Activated CD4-positive, CD25-positive, alpha-beta regulatory T cell (primary cell): ENCODE measurements at regions not wholly inside any gene's neighbourhood (a gene's known extent, or its start where the extent isn't known, plus 50 kb on each side); places are given as distances from the start of the nearest gene placed in this dataset.
"Not testable (repeated sequence)": the region's sequence is repeated elsewhere in the genome, so short reads cannot be mapped to it uniquely, and the experiment has no call there.

Experiments
- DNase-seq, 4 experiments: peaks; one replicate each; lab custom pipeline; 2025; lab: John Stamatoyannopoulos, UW

DNA sequence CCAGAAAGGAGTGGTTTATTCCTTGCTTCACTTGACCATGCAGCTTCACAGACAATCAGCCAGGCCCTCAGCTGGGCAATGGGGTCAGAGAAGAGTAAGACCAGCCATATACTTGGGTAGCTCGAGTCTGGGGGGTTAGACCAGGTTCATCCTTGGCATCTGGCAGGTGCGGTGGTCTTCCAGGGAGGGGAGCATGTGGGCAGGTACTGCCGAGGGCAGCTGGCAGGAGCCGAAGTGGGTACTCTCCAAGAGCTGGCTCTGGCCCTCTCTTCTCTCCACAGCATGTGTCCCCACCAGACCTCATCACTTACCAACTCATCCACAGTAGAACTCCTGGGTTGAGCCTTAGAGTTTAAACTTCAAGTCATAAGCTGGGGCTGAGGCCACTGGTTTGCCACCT is 156.8 kb downstream of the FOXD2 start:
- no peak for DNase-seq

DNA sequence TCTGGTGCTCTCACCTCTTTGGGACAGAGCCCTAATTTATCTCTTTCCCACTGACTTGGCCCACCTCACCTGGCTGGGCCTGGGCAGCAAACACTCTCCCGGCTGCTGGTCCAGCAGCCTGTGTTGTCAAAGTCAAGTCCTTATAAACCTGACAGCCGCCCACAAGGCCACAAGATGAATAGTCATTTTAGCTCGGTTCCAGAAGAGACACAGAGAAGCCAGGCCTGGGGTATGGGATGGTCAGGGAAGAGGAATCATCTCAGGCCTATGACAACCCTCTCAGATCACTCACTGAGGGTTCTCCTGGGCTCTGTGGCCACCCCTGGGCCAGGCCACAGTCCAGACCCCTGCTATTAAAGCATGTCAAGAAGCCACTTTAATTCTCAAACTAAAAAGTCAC is 158.5 kb downstream of the FOXD2 start:
- no peak for DNase-seq

DNA sequence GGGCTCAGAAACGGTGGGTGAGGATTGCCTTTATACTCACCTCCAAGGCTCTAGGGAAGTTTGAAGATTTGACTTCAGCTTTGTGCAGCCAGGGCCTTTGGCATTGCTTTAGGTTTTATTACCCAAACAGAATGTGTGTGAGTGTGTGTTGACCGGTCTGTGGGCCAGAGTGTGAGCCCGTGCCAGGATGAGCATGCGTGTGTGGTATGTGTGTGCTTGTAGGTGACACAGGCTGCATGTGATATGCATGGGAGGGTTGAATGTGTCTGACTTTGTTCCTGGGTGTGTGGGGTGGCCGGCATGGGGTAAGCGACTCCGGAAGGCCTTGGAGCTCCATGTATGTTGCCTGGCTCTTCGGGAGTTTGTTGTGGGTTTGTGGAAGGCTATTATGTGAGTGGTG is 160.5 kb downstream of the FOXD2 start:
- no peak for DNase-seq

DNA sequence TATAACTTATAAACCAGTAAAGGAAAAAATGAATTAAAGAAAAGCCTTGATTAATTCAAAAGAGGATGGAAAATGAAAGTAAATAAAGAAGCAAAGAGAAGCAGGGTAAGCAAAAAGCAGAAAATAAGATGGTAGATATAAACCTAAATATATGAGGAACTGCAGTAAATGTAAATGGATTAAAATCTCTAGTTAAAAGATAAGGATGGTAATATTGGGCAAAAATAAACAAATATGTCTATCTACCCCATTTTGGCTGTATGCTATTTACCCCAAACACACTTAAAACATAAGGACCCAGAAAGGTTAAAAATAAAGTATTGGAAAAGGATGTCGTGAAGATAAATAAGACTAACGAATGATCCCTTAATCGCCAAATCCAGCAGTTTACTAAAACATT is 161.9 kb downstream of the FOXD2 start:
- DNase-seq: no peak

DNA sequence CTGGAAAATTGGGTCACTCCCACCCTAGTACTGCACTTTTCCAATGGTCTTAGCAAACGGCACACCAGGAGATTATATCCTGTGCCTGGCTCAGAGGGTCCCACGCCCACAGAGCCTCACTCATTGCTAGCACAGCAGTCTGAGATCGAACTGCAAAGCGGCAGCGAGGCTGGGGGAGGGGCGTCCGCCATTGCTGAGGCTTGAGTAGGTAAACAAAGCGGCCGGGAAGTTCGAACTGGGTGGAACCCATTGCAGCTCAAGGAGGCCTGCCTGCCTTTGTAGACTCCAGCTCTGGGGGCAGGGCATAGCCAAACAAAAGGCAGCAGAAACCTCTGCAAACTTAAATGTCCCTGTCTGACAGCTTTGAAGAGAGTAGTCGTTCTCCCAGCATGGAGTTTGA is 164.6 kb downstream of the FOXD2 start:
- not testable (repeated sequence) for DNase-seq

DNA sequence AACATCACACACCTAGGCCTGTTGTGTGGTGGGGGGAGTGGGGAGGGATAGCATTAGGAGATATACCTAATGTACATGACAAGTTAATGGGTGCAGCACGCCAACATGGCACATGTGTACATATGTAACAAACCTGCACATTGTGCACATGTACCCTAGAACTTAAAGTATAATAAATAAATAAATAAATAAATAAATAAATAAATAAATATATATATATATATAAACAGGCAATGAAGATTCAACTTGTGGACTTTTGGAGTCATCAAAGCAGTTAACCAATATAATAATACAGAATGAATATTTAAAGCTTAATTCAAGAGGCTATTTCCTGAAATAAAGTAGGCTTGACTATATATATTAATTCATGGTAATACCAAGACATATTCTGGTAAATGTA is 167.0 kb downstream of the FOXD2 start:
- not testable (repeated sequence) for DNase-seq

DNA sequence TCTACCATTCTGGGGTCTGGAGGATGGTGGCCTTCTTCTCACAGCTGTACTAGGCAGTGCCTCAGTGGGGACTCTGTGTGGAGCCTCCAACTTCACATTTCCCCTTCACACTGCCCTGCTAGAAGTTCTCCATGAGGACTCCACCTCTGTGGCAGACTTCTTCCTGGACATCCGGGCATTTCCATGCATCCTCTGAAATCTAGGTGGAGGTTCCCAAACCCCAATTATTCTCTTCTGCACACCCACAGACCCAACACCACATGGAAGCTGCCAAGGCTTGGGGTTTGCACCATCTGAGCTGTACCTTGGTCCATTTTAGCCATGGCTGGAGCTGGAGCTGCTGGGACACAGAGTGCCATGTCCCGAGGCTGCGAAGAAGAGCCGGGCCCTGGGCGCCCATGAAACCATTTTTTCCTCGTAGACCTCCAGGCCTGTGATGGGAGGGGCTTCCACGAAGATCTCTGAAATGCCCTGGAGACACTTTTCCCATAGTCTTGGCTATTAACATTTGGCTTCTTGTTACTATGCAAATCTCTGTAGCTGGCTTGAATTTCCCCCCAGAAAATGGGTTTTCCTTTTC is 170.5 kb downstream of the FOXD2 start:
- no peak for DNase-seq

DNA sequence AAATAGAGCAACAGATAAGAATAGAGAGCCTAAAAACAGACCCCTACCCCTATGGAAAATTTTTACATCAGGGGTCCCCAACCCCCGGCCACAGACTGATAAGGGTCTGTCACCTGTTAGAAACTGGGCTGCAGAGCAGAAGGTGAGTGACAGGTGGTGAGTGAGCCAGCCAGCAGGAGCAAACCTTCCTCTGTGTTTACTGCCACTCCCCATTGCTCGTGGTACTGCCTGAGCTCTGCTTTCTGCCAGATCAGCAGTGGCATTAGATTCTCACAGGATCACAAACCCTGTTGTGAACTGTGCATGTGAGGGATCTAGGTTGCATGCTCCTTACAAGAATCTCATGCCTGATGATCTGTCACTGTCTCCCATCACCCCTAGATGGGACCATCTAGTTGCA is 174.1 kb downstream of the FOXD2 start:
- no peak for DNase-seq

DNA sequence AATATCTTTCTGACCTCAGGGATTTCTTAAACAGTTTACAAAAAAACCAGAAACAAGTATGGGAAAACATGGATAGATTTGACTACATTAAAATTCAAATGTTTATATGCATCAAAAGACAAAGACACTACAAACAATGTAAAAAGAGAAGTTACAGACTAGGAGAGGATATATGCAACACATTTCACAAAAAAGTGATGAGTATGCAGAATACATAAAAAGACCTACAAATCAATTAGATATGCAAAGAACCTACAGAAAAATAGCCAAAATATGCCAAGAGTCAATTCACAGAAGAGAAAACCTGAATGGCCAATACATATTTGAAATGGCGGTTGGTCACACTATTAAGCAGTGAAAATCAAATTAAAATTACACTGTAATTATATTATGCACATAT is 175.0 kb downstream of the FOXD2 start:
- DNase-seq: no peak

DNA sequence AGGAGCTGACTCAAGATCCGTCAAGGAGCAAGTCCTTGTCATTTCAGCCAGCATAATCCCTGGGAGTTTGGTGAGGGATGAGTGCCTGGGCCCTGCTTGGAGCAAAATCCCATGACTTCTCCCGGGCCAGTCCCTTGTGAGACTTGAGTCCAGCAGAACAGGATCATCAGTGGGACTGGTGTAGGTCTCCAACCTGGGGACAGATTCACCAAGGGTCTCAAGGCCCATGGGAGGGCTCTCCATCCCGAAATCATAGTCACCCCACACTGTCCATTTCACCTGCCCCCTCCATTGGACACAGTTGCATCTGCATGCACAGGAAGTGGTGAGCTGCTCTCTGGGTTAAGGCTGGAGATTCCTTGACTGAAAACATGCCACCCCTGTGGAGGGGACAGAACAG is 178.2 kb downstream of the FOXD2 start:
- DNase-seq: no peak

DNA sequence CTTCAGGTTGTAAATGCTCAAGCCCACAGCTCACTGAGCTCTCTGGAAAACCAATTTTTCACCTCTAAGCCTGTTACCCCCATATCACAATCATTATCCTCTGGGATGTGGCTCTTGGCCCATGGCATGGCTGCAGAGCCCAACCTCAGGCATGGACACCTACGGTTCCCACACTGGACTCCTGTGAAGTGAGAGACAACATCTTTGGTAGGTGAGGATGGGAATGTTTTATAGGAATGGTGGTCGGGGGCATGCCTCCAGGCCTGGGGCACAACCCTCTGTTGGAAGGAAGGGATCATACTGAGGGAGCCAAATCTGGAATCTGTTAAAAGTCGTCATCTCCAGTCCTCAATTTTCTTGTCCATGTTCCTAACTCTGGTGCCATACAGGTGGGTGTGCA is 179.1 kb downstream of the FOXD2 start:
- DNase-seq: no peak

DNA sequence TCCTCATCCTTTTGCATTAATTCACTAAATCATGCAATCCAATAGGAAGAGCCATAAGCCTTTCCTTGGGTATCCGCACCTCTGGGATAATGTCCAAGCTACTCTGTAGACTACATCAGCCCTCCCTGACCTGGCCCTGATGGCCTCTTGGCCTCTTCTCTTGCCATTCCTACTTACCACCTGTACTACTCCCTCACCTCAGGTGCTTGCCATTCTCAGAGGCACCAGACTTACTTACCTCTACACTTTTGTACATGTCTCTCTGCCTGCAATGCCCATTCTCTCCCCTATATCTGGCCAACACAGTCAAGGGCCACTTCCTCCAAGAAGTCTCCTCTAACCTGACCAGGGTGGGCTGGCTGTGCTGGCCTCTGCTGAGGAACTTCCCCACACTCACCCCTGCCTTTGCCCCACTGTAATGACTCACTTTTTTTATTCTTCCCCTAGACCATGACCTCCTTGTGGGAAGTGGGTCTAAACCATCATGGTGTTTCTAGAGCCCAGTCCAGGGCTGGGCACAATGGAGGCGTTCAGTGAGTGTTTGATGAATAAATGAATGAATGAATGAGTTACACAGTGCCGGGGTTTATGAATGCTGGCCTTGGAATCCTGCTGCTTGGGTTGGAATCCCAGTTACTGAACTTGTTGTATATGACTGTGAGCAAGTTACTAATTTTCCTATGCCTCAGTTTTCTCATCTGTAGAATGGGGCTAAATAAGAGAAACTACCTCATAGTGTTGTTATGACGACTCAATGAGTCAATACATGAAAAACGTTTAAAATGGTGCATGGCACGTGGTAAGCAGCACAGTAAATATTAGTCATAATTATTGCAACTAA is 179.8 kb downstream of the FOXD2 start:
- no peak for DNase-seq

DNA sequence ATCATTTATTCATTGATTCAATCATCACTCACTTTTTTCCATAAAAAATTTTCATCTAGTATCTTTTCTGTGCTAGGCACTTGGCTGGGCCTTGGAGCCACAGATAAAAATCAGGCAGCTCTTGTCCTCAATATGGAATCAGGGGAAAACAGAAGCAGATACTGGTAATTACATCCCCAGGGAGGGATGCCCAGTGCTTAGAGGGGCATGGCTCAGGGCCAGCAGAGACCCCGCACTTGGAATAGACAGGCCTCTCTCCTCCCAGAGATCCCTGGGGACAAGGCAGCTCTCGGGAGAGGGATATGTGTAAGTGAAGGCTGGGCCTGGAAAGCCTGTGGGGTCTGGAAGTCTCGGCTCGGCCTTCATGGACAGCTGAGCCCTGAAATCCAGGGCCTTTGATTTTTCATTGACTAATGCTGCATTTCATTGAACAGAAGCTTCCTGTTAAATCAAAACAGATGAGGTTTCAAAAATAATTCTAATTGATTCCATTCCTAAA is 180.4 kb downstream of the FOXD2 start:
- DNase-seq: no peak

DNA sequence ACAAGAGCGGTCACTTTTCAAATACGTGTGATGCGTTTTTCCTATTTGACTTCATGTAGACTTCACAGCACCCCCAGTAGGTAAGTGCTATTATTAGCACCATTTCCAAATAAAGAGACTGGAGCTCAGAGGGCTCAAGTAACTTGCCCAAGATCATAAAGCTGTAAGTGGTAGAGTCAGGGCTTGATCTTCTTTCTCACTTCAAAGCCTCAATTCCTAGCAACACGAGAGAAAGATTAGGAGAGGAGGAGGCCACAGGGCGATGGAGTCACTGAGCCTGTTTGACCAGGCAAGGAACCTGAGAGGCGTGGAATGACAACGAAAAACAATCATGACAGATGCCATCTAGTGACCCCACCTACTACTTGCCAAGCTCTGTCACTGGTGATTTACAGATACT is 181.0 kb downstream of the FOXD2 start:
- DNase-seq: no peak

DNA sequence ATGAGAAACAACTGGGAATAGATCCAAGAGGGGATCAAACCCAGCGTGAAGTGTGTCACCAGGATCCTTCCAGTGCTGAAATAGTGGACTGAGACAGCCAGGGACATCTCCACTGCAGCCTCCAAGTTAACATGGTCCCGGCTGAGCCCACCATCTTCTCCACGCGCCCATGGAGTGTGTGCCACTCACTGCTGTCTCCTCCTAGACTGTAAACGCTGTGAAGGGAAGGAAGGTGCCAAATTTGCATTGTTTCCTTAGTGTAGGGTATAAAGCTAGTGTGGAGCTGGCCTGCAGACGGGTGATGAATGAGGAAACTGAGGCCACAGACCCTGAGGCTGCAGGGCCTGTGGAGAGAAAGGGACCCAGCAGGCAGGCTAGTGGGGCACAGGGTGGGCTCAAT is 183.6 kb downstream of the FOXD2 start:
- DNase-seq: no peak

DNA sequence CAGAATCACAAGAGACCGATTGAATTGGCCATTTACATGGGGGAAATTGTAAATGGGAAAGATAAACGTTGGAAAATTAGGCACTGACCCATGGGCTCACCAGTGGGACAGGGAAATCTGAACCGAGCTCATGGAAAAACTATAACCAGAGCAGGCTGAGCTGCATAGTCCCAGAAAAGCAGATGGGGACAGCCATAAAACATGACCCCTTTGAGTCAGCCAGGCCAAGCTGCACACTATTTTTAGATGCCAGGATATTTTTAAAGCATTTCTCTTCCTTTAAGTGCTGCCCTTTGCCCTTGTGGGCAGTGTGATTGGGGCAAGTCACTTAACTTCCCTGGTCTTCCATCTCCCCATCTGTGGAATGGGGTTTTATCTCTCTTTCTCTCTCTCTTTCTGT is 184.1 kb downstream of the FOXD2 start:
- no peak for DNase-seq

DNA sequence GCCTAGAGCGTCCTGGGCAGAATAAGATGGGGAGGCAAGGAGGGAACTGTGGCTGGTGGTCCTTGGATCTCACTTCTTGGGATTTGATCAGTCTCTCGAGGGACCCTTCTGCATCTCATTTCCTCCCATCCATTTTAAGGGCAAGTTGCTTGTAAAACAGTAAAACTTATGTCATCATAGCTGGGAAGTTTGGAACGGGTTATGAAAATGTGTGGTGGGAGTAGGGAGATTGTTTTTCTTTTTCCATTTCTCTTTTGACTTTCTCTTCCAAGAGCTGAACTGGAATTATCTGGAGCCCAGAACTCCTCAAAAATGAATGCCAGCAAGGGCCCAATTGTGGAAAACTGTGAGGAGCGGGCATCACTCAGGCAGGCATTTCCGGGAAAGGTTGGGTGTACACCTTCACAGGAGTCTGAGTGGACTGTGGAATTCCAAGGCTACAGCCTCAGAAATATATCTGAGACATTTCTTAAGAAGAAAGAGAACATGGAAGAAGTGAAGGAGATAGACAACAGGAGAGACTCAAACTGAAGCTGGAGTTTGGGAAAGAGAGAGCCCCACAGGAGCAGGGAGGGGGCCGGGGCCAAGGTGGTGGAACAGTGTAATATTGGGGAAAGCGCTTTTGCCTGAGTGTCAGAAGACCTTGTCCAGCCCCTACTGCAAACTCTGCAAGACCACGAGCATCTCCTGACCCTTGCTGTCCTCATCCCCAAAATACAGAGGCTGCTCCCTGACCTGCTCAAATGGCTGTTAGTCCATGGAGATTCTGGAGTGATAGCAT is 185.1 kb downstream of the FOXD2 start:
- DNase-seq: no peak

DNA sequence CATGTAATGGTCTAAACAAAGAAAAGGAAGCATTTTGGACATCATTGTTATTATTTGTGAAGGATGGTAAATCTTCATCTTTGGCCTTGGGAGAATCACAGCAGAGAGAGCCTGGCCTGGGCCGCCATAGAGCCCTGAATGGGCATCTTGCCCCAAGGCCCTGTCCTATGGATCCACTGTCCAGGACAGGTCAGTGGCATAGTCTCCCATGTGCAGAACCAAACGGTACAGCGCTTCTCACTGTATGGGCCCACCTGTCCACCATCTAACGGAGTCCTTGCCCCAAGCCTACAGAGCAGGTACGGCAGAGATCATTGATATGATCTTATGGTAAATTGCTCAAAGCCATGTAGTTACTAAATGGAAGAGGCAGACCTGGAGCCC is 185.7 kb downstream of the FOXD2 start:
- DNase-seq: no peak

DNA sequence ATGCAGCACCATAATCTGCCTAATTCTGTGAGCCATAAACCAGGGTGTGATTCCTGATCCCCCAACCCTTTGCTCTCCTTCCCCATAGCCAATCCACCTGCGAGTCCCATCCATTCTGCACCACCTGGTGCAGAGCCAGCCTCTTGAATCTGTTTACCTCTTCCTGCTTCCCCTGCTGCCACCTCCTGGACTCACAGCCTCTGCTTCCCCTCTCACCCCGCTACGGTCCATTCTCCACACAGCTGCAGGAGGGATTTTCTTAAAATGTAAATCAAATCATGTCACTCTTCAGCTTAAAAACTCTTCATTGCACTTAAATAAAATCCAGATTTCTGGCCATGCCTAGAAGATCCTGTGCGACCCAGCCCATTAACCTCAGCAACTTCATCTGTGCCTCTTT is 186.7 kb downstream of the FOXD2 start:
- DNase-seq: no peak

DNA sequence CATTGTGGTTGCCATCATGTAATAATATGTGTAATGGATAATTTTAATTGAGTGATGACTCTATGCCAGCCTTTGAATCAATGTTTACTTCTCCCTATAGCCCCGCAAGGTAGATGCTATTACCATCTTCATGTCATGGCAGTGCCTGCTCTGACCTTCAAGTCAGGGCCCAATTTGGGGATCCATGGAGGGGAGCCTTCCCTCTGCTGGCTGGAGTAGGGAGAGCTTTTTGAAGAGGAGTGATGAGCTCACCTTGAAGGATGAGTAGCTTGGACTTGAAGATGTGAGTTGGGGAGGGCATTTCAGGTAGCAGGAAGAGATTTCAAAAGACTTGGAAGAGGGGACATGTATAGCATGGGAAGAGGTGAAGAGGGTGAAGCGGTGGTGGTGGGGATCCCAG is 189.2 kb downstream of the FOXD2 start:
- no peak for DNase-seq

DNA sequence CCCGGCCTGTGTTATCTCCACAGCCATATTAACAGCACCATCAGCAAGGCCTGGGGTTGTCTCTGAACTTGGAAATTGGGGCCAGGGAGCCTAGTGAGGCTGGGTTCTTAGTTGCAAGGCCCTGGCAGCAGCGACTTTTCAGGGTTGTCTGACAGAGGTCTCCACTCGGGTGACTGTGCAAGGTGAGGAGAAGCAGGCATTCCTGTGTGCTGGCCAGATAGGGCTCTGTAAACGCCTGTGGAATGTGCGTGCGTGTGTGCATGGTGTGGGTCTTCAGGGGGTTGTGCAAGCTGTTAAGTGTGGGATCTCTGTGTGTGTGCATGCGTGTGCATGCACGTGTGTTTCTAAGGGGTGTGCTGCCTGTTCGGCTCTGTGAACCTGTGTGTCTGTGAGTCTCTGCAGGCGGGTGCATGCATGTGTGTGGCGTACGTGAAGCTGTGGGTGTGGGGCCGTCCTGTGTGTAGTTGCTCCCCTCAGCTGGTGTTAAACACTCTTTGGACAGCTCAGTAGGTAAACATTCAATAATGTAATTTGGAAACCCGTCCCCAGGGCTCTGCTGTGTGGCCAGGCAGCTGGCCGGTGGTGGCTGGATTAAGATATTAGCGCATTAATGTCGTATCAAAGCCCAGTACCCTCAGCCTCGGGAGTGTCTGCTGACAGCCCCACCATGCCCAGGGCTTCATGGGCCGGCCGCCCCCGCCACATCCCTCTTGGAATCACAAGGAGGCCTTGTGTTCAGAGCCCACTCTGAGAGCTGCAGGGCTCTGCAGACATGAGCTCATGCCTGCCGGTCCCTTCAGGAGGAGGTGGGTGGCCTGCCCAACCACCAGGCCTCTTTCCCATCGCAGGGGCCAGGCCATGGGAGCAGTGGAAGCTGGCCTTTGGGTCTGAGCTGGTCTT is 189.9 kb downstream of the FOXD2 start:
- DNase-seq: no peak

DNA sequence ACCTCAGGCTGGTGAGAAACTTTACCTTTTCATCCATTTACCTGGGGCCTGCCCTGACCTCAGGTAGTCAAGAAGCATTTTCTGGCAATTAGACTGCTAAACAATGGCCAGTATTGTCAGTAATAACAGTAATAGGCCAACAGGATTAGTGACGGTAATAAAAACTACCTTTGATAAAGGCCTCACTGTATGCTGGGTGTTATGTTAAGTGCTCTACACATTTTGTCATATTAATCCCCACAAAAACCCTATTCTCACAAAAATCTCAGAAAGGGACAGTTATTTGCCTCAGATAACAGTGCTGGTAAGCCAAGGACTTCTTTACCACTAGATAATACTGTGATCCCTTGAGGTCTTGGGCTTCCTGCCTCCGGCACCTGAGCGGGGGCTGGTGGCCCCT is 191.4 kb downstream of the FOXD2 start:
- DNase-seq: no peak
